NCI-H2196 (cell line): ENCODE measurements at regions not wholly inside any gene's neighbourhood (a gene's known extent, or its start where the extent isn't known, plus 50 kb on each side); places are given as distances from the start of the nearest gene placed in this dataset.
"Not testable (repeated sequence)": the region's sequence is repeated elsewhere in the genome, so short reads cannot be mapped to it uniquely, and the experiment has no call there.

Source experiments
- DNase-seq: peaks from one replicate; lab custom pipeline; 2025; ENCODE audit not compliant: unreplicated experiment; lab: John Stamatoyannopoulos, UW

GRCh38 chr12:43255522-43256111, 296.4 kb downstream of the ADAMTS20 start:
- no peak for DNase-seq

GRCh38 chr12:43252585-43252984, 299.4 kb downstream of the ADAMTS20 start:
- DNase-seq = no peak

GRCh38 chr12:43245947-43246346, 306.1 kb downstream of the ADAMTS20 start:
- DNase-seq = no peak

- DNase-seq = no peak
Observed at GRCh38 chr12:43241986-43242385, 310.0 kb downstream of the ADAMTS20 start.

- DNase-seq = no peak
Observed at GRCh38 chr12:43238281-43238680, 313.7 kb downstream of the ADAMTS20 start.

- DNase-seq = no peak
Observed at GRCh38 chr12:43237238-43237879, 314.6 kb downstream of the ADAMTS20 start.

- DNase-seq = no peak
Observed at GRCh38 chr12:43235721-43236120, 316.3 kb downstream of the ADAMTS20 start.

GRCh38 chr12:43233861-43234260, 318.1 kb downstream of the ADAMTS20 start:
- DNase-seq = no peak

- no peak for DNase-seq
Observed at GRCh38 chr12:43226151-43226550, 325.9 kb downstream of the ADAMTS20 start.

GRCh38 chr12:43224190-43224805, 327.7 kb downstream of the ADAMTS20 start:
- DNase-seq = not testable (repeated sequence)

GRCh38 chr12:43222796-43223195, 329.2 kb downstream of the ADAMTS20 start:
- DNase-seq = no peak

- DNase-seq = no peak
Observed at GRCh38 chr12:43221216-43221615, 330.8 kb downstream of the ADAMTS20 start.

- no peak for DNase-seq
Observed at GRCh38 chr12:43216490-43216889, 335.5 kb downstream of the ADAMTS20 start.

GRCh38 chr12:43214166-43214565, 337.8 kb downstream of the ADAMTS20 start:
- no peak for DNase-seq

GRCh38 chr12:43213608-43214007, 338.4 kb downstream of the ADAMTS20 start:
- no peak for DNase-seq

GRCh38 chr12:43210485-43211192, 341.4 kb downstream of the ADAMTS20 start:
- no peak for DNase-seq

GRCh38 chr12:43208627-43209026, 343.4 kb downstream of the ADAMTS20 start:
- no peak for DNase-seq

GRCh38 chr12:43208221-43208620, 343.8 kb downstream of the ADAMTS20 start:
- no peak for DNase-seq

- no peak for DNase-seq
Observed at GRCh38 chr12:43206396-43206795, 345.6 kb downstream of the ADAMTS20 start.

- DNase-seq = no peak
Observed at GRCh38 chr12:43198608-43199007, 353.4 kb downstream of the ADAMTS20 start.

GRCh38 chr12:43196268-43196907, 355.6 kb downstream of the ADAMTS20 start:
- DNase-seq = no peak
